ENCODE measurements at regions not wholly inside any gene's neighbourhood (a gene's known extent, or its start where the extent isn't known, plus 50 kb on each side); places are given as distances from the start of the nearest gene placed in this dataset.

GRCh38 chr2:163462993-163463392 lies 272.8 kb downstream of the FIGN start:
- TF ChIP-seq CTCF (IDR thresholded peaks at IDR 0.05): no peak

GRCh38 chr2:163459986-163460385 lies 275.8 kb downstream of the FIGN start:
- TF ChIP-seq CTCF (IDR thresholded peaks at IDR 0.05): no peak

- no peak for TF ChIP-seq CTCF (IDR thresholded peaks at IDR 0.05)
Measured at GRCh38 chr2:163456953-163457743, 278.7 kb downstream of the FIGN start.

GRCh38 chr2:163455815-163456214 lies 280.0 kb downstream of the FIGN start:
- no peak for TF ChIP-seq CTCF (IDR thresholded peaks at IDR 0.05)

- no peak for TF ChIP-seq CTCF (IDR thresholded peaks at IDR 0.05)
Measured at GRCh38 chr2:163453920-163454319, 281.9 kb downstream of the FIGN start.

- TF ChIP-seq CTCF (IDR thresholded peaks at IDR 0.05): no peak
Measured at GRCh38 chr2:163441603-163442002, 294.2 kb downstream of the FIGN start.

- no peak for TF ChIP-seq CTCF (IDR thresholded peaks at IDR 0.05)
Measured at GRCh38 chr2:163436963-163437362, 298.8 kb downstream of the FIGN start.

- TF ChIP-seq CTCF (IDR thresholded peaks at IDR 0.05): no peak
Measured at GRCh38 chr2:163428187-163428586, 307.6 kb downstream of the FIGN start.
